Ascending aorta (tissue), 2 donors: ENCODE measurements at regions not wholly inside any gene's neighbourhood (a gene's known extent, or its start where the extent isn't known, plus 50 kb on each side); places are given as distances from the start of the nearest gene placed in this dataset.

ENCODE experiments used
- DNase-seq, 2 donors: peaks; one replicate each; pipeline ENCODE4 v3.0.0-alpha.2; 2019; ENCODE audit warnings: low spot score in 2 of 2
- H3K27ac ChIP-seq, 2 donors: fragments of 200-600 bp; sonication (generic); one replicate each; pipeline ENCODE4 v1.5.1; 2016 to 2017; ENCODE audit warnings: mild to moderate bottlenecking in 1 of 2
- H3K27me3 ChIP-seq: fragments of 200-600 bp; sonication (generic); one replicate; pipeline ENCODE4 v1.5.1; 2017
- H3K36me3 ChIP-seq, 2 donors: fragments of 200-600 bp; sonication (generic); one replicate each; pipeline ENCODE4 v1.5.1; 2016
- H3K4me1 ChIP-seq, 2 donors: fragments of 200-600 bp; sonication (generic); one replicate each; pipeline ENCODE4 v1.5.1; 2016 to 2017; ENCODE audit warnings: mild to moderate bottlenecking in 1 of 2
- H3K4me3 ChIP-seq, 2 donors: fragments of 200-600 bp; sonication (generic); one replicate each; pipeline ENCODE4 v1.5.1; 2016 to 2017; ENCODE audit warnings: mild to moderate bottlenecking in 1 of 2
- H3K9me3 ChIP-seq, 2 donors: fragments of 200-600 bp; sonication (generic); one replicate each; pipeline ENCODE4 v1.5.1; 2016
- intact Hi-C: fragments of 100-400 bp; cut with DNase I; formaldehyde crosslinking; loops from one replicate; pipeline ENCODE4 v1.15.1; 2023
- TF ChIP-seq, protein P1 (sequence below), 3 experiments: fragments of 200-600 bp in 2 of 3; fragments of 450-650 bp in 1 of 3; sonication (generic) in 2 of 3; IDR thresholded peaks; one replicate each; pipeline ENCODE4 v1.5.1; 2016 to 2019; ENCODE audit warnings: antibody characterized with exemption in 3 of 3, mild to moderate bottlenecking in 1 of 3, moderate library complexity in 1 of 3

- no peaks in the 10 kb centered on the region for H3K9me3 ChIP-seq
- no peaks in the 10 kb centered on the region for H3K36me3 ChIP-seq
- no peak for DNase-seq
- H3K27ac ChIP-seq: no peak overlapping the region
- TF ChIP-seq, protein P1, sequence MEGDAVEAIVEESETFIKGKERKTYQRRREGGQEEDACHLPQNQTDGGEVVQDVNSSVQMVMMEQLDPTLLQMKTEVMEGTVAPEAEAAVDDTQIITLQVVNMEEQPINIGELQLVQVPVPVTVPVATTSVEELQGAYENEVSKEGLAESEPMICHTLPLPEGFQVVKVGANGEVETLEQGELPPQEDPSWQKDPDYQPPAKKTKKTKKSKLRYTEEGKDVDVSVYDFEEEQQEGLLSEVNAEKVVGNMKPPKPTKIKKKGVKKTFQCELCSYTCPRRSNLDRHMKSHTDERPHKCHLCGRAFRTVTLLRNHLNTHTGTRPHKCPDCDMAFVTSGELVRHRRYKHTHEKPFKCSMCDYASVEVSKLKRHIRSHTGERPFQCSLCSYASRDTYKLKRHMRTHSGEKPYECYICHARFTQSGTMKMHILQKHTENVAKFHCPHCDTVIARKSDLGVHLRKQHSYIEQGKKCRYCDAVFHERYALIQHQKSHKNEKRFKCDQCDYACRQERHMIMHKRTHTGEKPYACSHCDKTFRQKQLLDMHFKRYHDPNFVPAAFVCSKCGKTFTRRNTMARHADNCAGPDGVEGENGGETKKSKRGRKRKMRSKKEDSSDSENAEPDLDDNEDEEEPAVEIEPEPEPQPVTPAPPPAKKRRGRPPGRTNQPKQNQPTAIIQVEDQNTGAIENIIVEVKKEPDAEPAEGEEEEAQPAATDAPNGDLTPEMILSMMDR (IDR thresholded peaks at IDR 0.05): no peak
- H3K4me3 ChIP-seq: no peak overlapping the region
- no peaks in the 10 kb centered on the region for H3K27me3 ChIP-seq
- H3K4me1 ChIP-seq: peaks cover 0 to 7% of the 10 kb centered on the region in 2 donors
- intact Hi-C loops: no loop called here
Observed at GRCh38 chr9:107710953-107711352, 221.4 kb upstream of the KLF4 start.

- Histone ChIP-seq H3K36me3 (no peaks in the 10 kb centered on the region), H3K4me1 (peaks cover 0 to 7% of the 10 kb centered on the region in 2 donors), H3K27me3 (no peaks in the 10 kb centered on the region), H3K9me3 (no peaks in the 10 kb centered on the region), H3K27ac (no peak overlapping the region), H3K4me3 (no peak overlapping the region)
- intact Hi-C loops: no loop called here
- no peak for DNase-seq
- TF ChIP-seq, protein P1 (IDR thresholded peaks at IDR 0.05): no peak
Observed at GRCh38 chr9:107710546-107710945, 221.0 kb upstream of the KLF4 start.

GRCh38 chr9:107708791-107709190, 219.2 kb upstream of the KLF4 start:
- Histone ChIP-seq H3K36me3 (no peaks in the 10 kb centered on the region), H3K4me3 (no peak overlapping the region), H3K27me3 (no peaks in the 10 kb centered on the region), H3K4me1 (peaks cover 0 to 7% of the 10 kb centered on the region in 2 donors), H3K27ac (no peak overlapping the region), H3K9me3 (no peaks in the 10 kb centered on the region)
- DNase-seq: no peak
- intact Hi-C loops: no loop called here
- TF ChIP-seq, protein P1 (IDR thresholded peaks at IDR 0.05): no peak

DNA sequence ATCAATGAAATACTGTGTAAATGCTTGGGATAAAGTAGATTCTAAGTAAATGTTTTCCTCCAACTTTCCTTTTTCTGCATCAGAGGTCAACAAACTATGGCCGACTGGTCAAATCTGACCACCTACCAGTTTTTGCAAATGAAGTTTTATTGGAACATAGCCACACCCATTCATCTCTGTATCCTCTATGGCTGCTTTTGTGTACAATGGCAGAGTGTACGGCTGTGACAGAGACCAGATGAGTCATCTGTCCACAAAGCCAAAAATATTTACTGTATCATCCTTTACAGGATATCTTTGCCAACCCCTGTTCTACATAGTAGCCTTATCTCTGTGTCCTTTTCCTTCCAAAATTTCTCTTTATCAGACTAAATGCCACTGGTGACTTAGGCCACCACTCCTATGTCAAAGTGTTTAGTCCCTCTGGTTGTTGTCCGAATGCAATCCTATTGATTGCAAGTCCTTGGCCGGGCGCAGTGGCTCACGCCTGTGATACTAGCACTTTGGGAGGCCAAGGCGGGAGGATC, 218.4 kb upstream of the KLF4 start:
- Histone ChIP-seq H3K4me3 (no peak overlapping the region), H3K36me3 (no peaks in the 10 kb centered on the region), H3K27me3 (no peaks in the 10 kb centered on the region), H3K4me1 (peaks cover 0 to 7% of the 10 kb centered on the region in 2 donors), H3K27ac (no peak overlapping the region), H3K9me3 (no peaks in the 10 kb centered on the region)
- DNase-seq: no peak
- intact Hi-C loops: no loop called here
- TF ChIP-seq, protein P1 (IDR thresholded peaks at IDR 0.05): no peak

- Histone ChIP-seq H3K4me1 (peaks cover 0 to 7% of the 10 kb centered on the region in 2 donors), H3K27me3 (no peaks in the 10 kb centered on the region), H3K9me3 (no peaks in the 10 kb centered on the region), H3K27ac (no peak overlapping the region), H3K4me3 (no peak overlapping the region), H3K36me3 (no peaks in the 10 kb centered on the region)
- intact Hi-C loops: no loop called here
- TF ChIP-seq, protein P1 (IDR thresholded peaks at IDR 0.05): no peak
- DNase-seq: no peak
Observed at GRCh38 chr9:107707428-107707837, 217.9 kb upstream of the KLF4 start.
